Endothelial cell of umbilical vein (primary cell): ENCODE measurements at regions not wholly inside any gene's neighbourhood (a gene's known extent, or its start where the extent isn't known, plus 50 kb on each side); places are given as distances from the start of the nearest gene placed in this dataset.

Source experiments
- BruUV-seq: library from RNA; stranded (reverse); fragments of 400-500 nt; replicated peaks from 2 replicates; lab custom pipeline; 2021; lab: Mats Ljungman, UMichigan
- CTCF ChIA-PET: fragments of 300-600, 350-600 bp; sonication (Branson Sonifier 250); formaldehyde crosslinking; loops from one replicate; lab custom pipeline; 2021; ENCODE audit warnings: antibody characterized with exemption, inconsistent platforms; lab: Charles Lee
- POLR2A ChIA-PET: fragments of 300-600, 350-600 bp; sonication (Branson Sonifier 250); formaldehyde crosslinking; loops from one replicate; lab custom pipeline; 2021; ENCODE audit warnings: antibody characterized with exemption, inconsistent platforms; lab: Charles Lee
- DNase-seq: peaks from one replicate; pipeline ENCODE4 v3.0.0-alpha.2; 2011; ENCODE audit warnings: low read depth, low spot score
- FAIRE-seq: peaks from 2 replicates; lab custom pipeline; 2011; peaks lifted over from hg19 to GRCh38; lab: Jason Lieb, UNC
- H2AFZ ChIP-seq: 2 replicates; pipeline ENCODE4 v1.6.0; 2012; ENCODE audit warnings: low read depth, low read length, control low read depth, inconsistent platforms
- H3K27ac ChIP-seq: 2 replicates; pipeline ENCODE4 v1.5.1; 2011; ENCODE audit warnings: low read depth, mild to moderate bottlenecking, control low read depth, low read length, moderate library complexity; ENCODE audit not compliant: insufficient read depth
- H3K27me3 ChIP-seq, 2 experiments: 2 replicates each; pipeline versions ENCODE4 v1.6.0 to v1.6.1; 2011; ENCODE audit warnings: low read length in 2 of 2, mixed read lengths in 1 of 2; ENCODE audit not compliant: control insufficient read depth in 2 of 2, insufficient read depth in 2 of 2
- H3K36me3 ChIP-seq, 2 experiments: 2 replicates in 1 of 2; 3 replicates in 1 of 2; pipeline ENCODE4 v1.5.1; 2011; ENCODE audit warnings: low read length in 2 of 2, mild to moderate bottlenecking in 1 of 2, moderate library complexity in 1 of 2; ENCODE audit not compliant: control insufficient read depth in 2 of 2, insufficient read depth in 2 of 2; ENCODE audit errors: extremely low read depth in 1 of 2
- H3K4me1 ChIP-seq: 3 replicates; pipeline ENCODE4 v1.5.1; 2011; ENCODE audit warnings: mild to moderate bottlenecking, low read length; ENCODE audit not compliant: control insufficient read depth, insufficient read depth; ENCODE audit errors: extremely low read depth
- H3K4me2 ChIP-seq: 2 replicates; pipeline ENCODE4 v1.6.1; 2011; ENCODE audit warnings: low read length, control low read depth, mixed read lengths; ENCODE audit not compliant: insufficient read depth
- H3K4me3 ChIP-seq, 3 experiments: fragments of 200-600 bp in 1 of 3; sonication (generic), shearing (Covaris generic) in 1 of 3; replicated peaks in 1 of 3; 2 replicates each; pipeline ENCODE4 v1.5.1; 2011 to 2016; ENCODE audit warnings: control low read depth in 3 of 3, low read length in 3 of 3, mild to moderate bottlenecking in 2 of 3, inconsistent platforms in 1 of 3, low read depth in 1 of 3, moderate library complexity in 1 of 3; ENCODE audit not compliant: insufficient read depth in 1 of 3
- H3K79me2 ChIP-seq: 2 replicates; pipeline ENCODE4 v1.6.0; 2012; ENCODE audit warnings: low read length, inconsistent platforms; ENCODE audit not compliant: control insufficient read depth, insufficient read depth
- H3K9ac ChIP-seq: replicated peaks from 2 replicates; pipeline ENCODE3; 2011; ENCODE audit warnings: low read length, control low read depth; ENCODE audit not compliant: insufficient read depth; ENCODE audit errors: extremely low read depth
- H3K9me1 ChIP-seq: replicated peaks from 3 replicates; pipeline ENCODE4 v1.6.0; 2011; ENCODE audit warnings: mild to moderate bottlenecking, low read length; ENCODE audit not compliant: control insufficient read depth, insufficient read depth; ENCODE audit errors: extremely low read depth
- H3K9me3 ChIP-seq: replicated peaks from 2 replicates; pipeline ENCODE4 v1.5.1; 2012; ENCODE audit warnings: low read length, inconsistent platforms; ENCODE audit not compliant: control insufficient read depth, insufficient read depth
- H4K20me1 ChIP-seq: replicated peaks from 2 replicates; pipeline ENCODE3; 2011; ENCODE audit warnings: mild to moderate bottlenecking, low read length; ENCODE audit not compliant: control insufficient read depth, insufficient read depth; ENCODE audit errors: extremely low read depth
- CTCF ChIP-seq, 2 donors: IDR thresholded peaks; 1 replicate in 1 of 2; 2 replicates in 1 of 2; pipeline ENCODE4 v1.5.1; 2011; ENCODE audit warnings: low read length in 2 of 2, mild to moderate bottlenecking in 2 of 2, moderate library complexity in 2 of 2, control low read depth in 1 of 2, inconsistent platforms in 1 of 2, low read depth in 1 of 2; ENCODE audit not compliant: insufficient read depth in 1 of 2; ENCODE audit errors: extremely low read depth in 1 of 2
- EZH2 ChIP-seq: IDR thresholded peaks from 2 replicates; pipeline ENCODE4 v1.6.1; 2012; ENCODE audit warnings: borderline replicate concordance, low read depth, mild to moderate bottlenecking, moderate library complexity, low read length, inconsistent platforms; ENCODE audit not compliant: severe bottlenecking
- FOS ChIP-seq: IDR thresholded peaks from 2 replicates; pipeline ENCODE4 v1.6.1; 2011; ENCODE audit warnings: mild to moderate bottlenecking, low read length, moderate library complexity, borderline replicate concordance; ENCODE audit not compliant: insufficient read depth
- GATA2 ChIP-seq: IDR thresholded peaks from 2 replicates; pipeline ENCODE4 v1.7.0; 2011; ENCODE audit warnings: low read depth, mild to moderate bottlenecking, moderate library complexity, mixed read lengths, low read length; ENCODE audit not compliant: insufficient read length, insufficient read depth
- JUN ChIP-seq: IDR thresholded peaks from 2 replicates; pipeline ENCODE4 v1.6.1; 2011; ENCODE audit warnings: borderline replicate concordance, low read depth; ENCODE audit not compliant: insufficient read length, insufficient read depth
- MAX ChIP-seq: IDR thresholded peaks from 2 replicates; pipeline ENCODE4 v1.6.1; 2011; ENCODE audit not compliant: insufficient read depth, insufficient read length
- MYC ChIP-seq: IDR thresholded peaks from one replicate; pipeline ENCODE4 v1.6.1; 2011; ENCODE audit warnings: mild to moderate bottlenecking, low read depth, low read length
- POLR2A ChIP-seq: IDR thresholded peaks from 2 replicates; pipeline ENCODE4 v1.6.1; 2012; ENCODE audit warnings: low read depth, mild to moderate bottlenecking, control low read depth, low read length
- POLR2AphosphoS5 ChIP-seq: IDR thresholded peaks from 2 replicates; pipeline ENCODE4 v1.6.1; 2012; ENCODE audit warnings: low read depth, mild to moderate bottlenecking, control low read depth, low read length, moderate library complexity; ENCODE audit not compliant: insufficient read depth
- dilution Hi-C: fragments of 300-500 bp; cut with MboI; formaldehyde crosslinking; loops from one replicate; pipeline ENCODE4 v1.15.0; 2019; ENCODE audit warnings: low sequenced_read_pairs; ENCODE audit not compliant: extremely low pct_ligation_motif_present
- intact Hi-C: fragments of 100-400 bp; cut with micrococcal nuclease; formaldehyde crosslinking; loops from one replicate; pipeline ENCODE4 v1.10.0; 2022

- ChIA-PET CTCF (interaction anchor here (0.8 kb wide), 1 partner anchor 1084 kb away, joined by 4 read pairs; no protein-coding TSS in a partner anchor), POLR2A (no interaction called here)
- intact Hi-C loops = no loop called here
- DNase-seq (no peak), FAIRE-seq (no peak)
- no peaks in the 10 kb centered on the region for H3K27me3 ChIP-seq
- H2AFZ ChIP-seq = no peak overlapping the region
- H3K9me1 ChIP-seq = no peaks in the 10 kb centered on the region
- TF ChIP-seq FOS = no peak
- TF ChIP-seq MYC = no peak
- no peak for TF ChIP-seq CTCF (IDR thresholded peaks at IDR 0.05; ENCODE audit: extremely low read depth in 1 of 2, insufficient read depth in 1 of 2, low read depth in 1 of 2, low read length in 2 of 2)
- TF ChIP-seq EZH2 = no peak
- no peak for TF ChIP-seq JUN
- no peak for TF ChIP-seq MAX
- no peak for TF ChIP-seq GATA2
- no peak for TF ChIP-seq POLR2A
- no peak for TF ChIP-seq POLR2AphosphoS5
- dilution Hi-C loops = no loop called here
- BruUV-seq = no TSS peak
- H4K20me1 ChIP-seq = no peaks in the 10 kb centered on the region
- no peak overlapping the region for H3K4me3 ChIP-seq
- H3K9ac ChIP-seq = no peak overlapping the region
- no peaks in the 10 kb centered on the region for H3K9me3 ChIP-seq
- no peaks in the 10 kb centered on the region for H3K4me1 ChIP-seq
- H3K27ac ChIP-seq = no peak overlapping the region
- no peak overlapping the region for H3K4me2 ChIP-seq
- no peaks in the 10 kb centered on the region for H3K36me3 ChIP-seq
- no peaks in the 10 kb centered on the region for H3K79me2 ChIP-seq
Measured at GRCh38 chr5:158022837-158023236, 163.9 kb upstream of the CLINT1 start.
